HCT116 (cell line): ENCODE measurements at regions not wholly inside any gene's neighbourhood (a gene's known extent, or its start where the extent isn't known, plus 50 kb on each side); places are given as distances from the start of the nearest gene placed in this dataset.

Experiments
- ATAC-seq: fragments of 200-7000 bp; cut with Tn5 transposase; 2 replicates; pipeline ENCODE4 v1.9.1; 2020; ENCODE audit warnings: mild to moderate bottlenecking, moderate library complexity
- BruUV-seq: library from RNA; stranded (reverse); fragments of 400-500 nt; replicated peaks from 2 replicates; lab custom pipeline; 2021; lab: Mats Ljungman, UMichigan
- CTCF ChIA-PET: fragments of 300-600 bp; sonication (Branson Sonifier 250); formaldehyde crosslinking; loops from one replicate; lab custom pipeline; 2021; ENCODE audit warnings: antibody characterized with exemption; lab: Charles Lee
- POLR2A ChIA-PET: fragments of 300-600, 350-600 bp; sonication (Branson Sonifier 250); formaldehyde crosslinking; loops from one replicate; lab custom pipeline; 2021; ENCODE audit warnings: antibody characterized with exemption; lab: Charles Lee
- RAD21 ChIA-PET, 2 experiments: fragments of 300-600 bp; sonication (Branson Sonifier 250); formaldehyde crosslinking; loops; one replicate each; lab custom pipeline; 2023; ENCODE audit warnings: low total read pairs in 2 of 2; ENCODE audit not compliant: uncharacterized antibody in 2 of 2, unreplicated experiment in 2 of 2, low non-redundant PET in 1 of 2; lab: Charles Lee
- DNase-seq: peaks from one replicate; pipeline ENCODE4 v3.0.0-alpha.2; 2010; ENCODE audit warnings: low read depth, low spot score
- H2AFZ ChIP-seq: fragments of 200-600 bp; shearing (Covaris generic), sonication (generic); 2 replicates; pipeline ENCODE4 v1.6.1; 2017; ENCODE audit warnings: low read depth, mixed run types, mixed read lengths, antibody characterized with exemption, low read length; ENCODE audit not compliant: poor library complexity, severe bottlenecking
- H3K27ac ChIP-seq: 2 replicates; pipeline ENCODE4 v1.5.1; 2012; ENCODE audit warnings: low read depth, low read length
- H3K27me3 ChIP-seq: fragments of 200-600 bp; sonication (generic); 2 replicates; pipeline ENCODE4 v1.6.1; 2016; ENCODE audit warnings: mixed run types, low read length, mixed read lengths; ENCODE audit not compliant: insufficient read depth
- H3K36me3 ChIP-seq, 2 experiments: fragments of 200-500 bp in 1 of 2; fragments of 200-600 bp in 1 of 2; sonication (Bioruptor generic) in 1 of 2; sonication (generic) in 1 of 2; 2 replicates each; pipeline versions ENCODE4 v1.5.1 to v1.6.1; 2014 to 2016; ENCODE audit warnings: low read length in 2 of 2, inconsistent platforms in 1 of 2, mixed read lengths in 1 of 2, mixed run types in 1 of 2; ENCODE audit not compliant: insufficient read depth in 2 of 2, control insufficient read depth in 1 of 2
- H3K4me1 ChIP-seq, 2 experiments: fragments of 200-600 bp in 1 of 2; sonication (generic) in 1 of 2; 2 replicates each; pipeline versions ENCODE4 v1.5.1 to v1.6.1; 2012 to 2017; ENCODE audit warnings: low read length in 2 of 2, inconsistent platforms in 1 of 2, mild to moderate bottlenecking in 1 of 2, mixed read lengths in 1 of 2, mixed run types in 1 of 2, moderate library complexity in 1 of 2; ENCODE audit not compliant: insufficient read depth in 2 of 2, control insufficient read depth in 1 of 2
- H3K4me2 ChIP-seq: fragments of 200-600 bp; sonication (generic); 2 replicates; pipeline ENCODE4 v1.6.1; 2017; ENCODE audit warnings: mixed run types, low read length, mixed read lengths
- H3K4me3 ChIP-seq, 2 experiments: fragments of 200-600 bp in 1 of 2; sonication (generic) in 1 of 2; replicated peaks in 1 of 2; 2 replicates each; pipeline ENCODE4 v1.5.1; 2011 to 2016; ENCODE audit warnings: low read length in 2 of 2, control low read depth in 1 of 2, low read depth in 1 of 2, mild to moderate bottlenecking in 1 of 2, mixed read lengths in 1 of 2, mixed run types in 1 of 2
- H3K79me2 ChIP-seq: fragments of 200-600 bp; sonication (generic); 2 replicates; pipeline ENCODE4 v1.6.1; 2017; ENCODE audit warnings: mild to moderate bottlenecking, mixed run types, low read length, moderate library complexity, mixed read lengths; ENCODE audit not compliant: insufficient read depth
- H3K9ac ChIP-seq: fragments of 200-600 bp; sonication (generic); 2 replicates; pipeline ENCODE4 v1.6.1; 2016; ENCODE audit warnings: low read length, mixed read lengths
- H3K9me2 ChIP-seq: fragments of 200-600 bp; sonication (generic), shearing (Covaris generic); 2 replicates; pipeline ENCODE4 v1.6.1; 2017; ENCODE audit warnings: mixed run types, mild to moderate bottlenecking, moderate library complexity; ENCODE audit not compliant: insufficient read depth
- H3K9me3 ChIP-seq, 2 experiments: fragments of 200-500 bp in 1 of 2; fragments of 200-600 bp in 1 of 2; sonication (Bioruptor generic) in 1 of 2; sonication (generic) in 1 of 2; 2 replicates each; pipeline ENCODE4 v1.6.1; 2014 to 2017; ENCODE audit warnings: low read length in 2 of 2, mixed read lengths in 2 of 2, inconsistent platforms in 1 of 2, low read depth in 1 of 2, mild to moderate bottlenecking in 1 of 2, mixed run types in 1 of 2, moderate library complexity in 1 of 2; ENCODE audit not compliant: control insufficient read depth in 1 of 2, insufficient read depth in 1 of 2
- H4K20me1 ChIP-seq: fragments of 200-600 bp; sonication (generic), shearing (Covaris generic); 2 replicates; pipeline ENCODE4 v1.6.1; 2017; ENCODE audit warnings: mixed run types, mild to moderate bottlenecking, moderate library complexity; ENCODE audit not compliant: insufficient read depth
- ATF3 ChIP-seq: IDR thresholded peaks from 2 replicates; pipeline ENCODE4 v1.6.1; 2012
- CBX3 ChIP-seq: IDR thresholded peaks from 2 replicates; pipeline ENCODE4 v1.6.1; 2012; ENCODE audit warnings: low read depth
- CEBPB ChIP-seq: IDR thresholded peaks from 2 replicates; pipeline ENCODE4 v1.6.1; 2012; ENCODE audit warnings: low read depth
- CTCF ChIP-seq, 3 experiments: fragments of 200-600 bp in 1 of 3; sonication (generic) in 1 of 3; IDR thresholded peaks in 2 of 3; conservative IDR thresholded peaks in 1 of 3; 2 replicates each; pipeline ENCODE4 v1.5.1; 2012 to 2017; ENCODE audit warnings: low read depth in 2 of 3, low read length in 2 of 3, antibody characterized with exemption in 1 of 3, borderline replicate concordance in 1 of 3, control low read depth in 1 of 3, mild to moderate bottlenecking in 1 of 3, mixed read lengths in 1 of 3, mixed run types in 1 of 3, moderate library complexity in 1 of 3; ENCODE audit not compliant: insufficient read depth in 1 of 3
- EGR1 ChIP-seq: IDR thresholded peaks from 2 replicates; pipeline ENCODE4 v1.6.1; 2012; ENCODE audit warnings: low read depth
- ELF1 ChIP-seq: IDR thresholded peaks from 2 replicates; pipeline ENCODE4 v1.6.1; 2012; ENCODE audit warnings: low read depth, borderline replicate concordance
- EZH2phosphoT487 ChIP-seq: fragments of 200-600 bp; IDR thresholded peaks from 2 replicates; pipeline ENCODE4 v1.6.1; 2018; ENCODE audit warnings: antibody characterized with exemption, borderline replicate concordance
- JUND ChIP-seq: IDR thresholded peaks from 2 replicates; pipeline ENCODE4 v1.6.1; 2012
- RAD21 ChIP-seq: IDR thresholded peaks from 2 replicates; pipeline ENCODE4 v1.6.1; 2012; ENCODE audit warnings: low read depth, mild to moderate bottlenecking
- REST ChIP-seq: IDR thresholded peaks from 2 replicates; pipeline ENCODE4 v1.6.1; 2012; ENCODE audit warnings: low read depth
- SIN3A ChIP-seq: IDR thresholded peaks from 2 replicates; pipeline ENCODE4 v1.6.1; 2012; ENCODE audit warnings: low read depth
- SP1 ChIP-seq: IDR thresholded peaks from 2 replicates; pipeline ENCODE4 v1.6.1; 2012; ENCODE audit warnings: low read depth
- SRF ChIP-seq: IDR thresholded peaks from 2 replicates; pipeline ENCODE4 v1.6.1; 2012; ENCODE audit warnings: low read depth
- TCF7L2 ChIP-seq: IDR thresholded peaks from 2 replicates; pipeline ENCODE4 v1.7.0; 2011; ENCODE audit warnings: borderline replicate concordance, inconsistent platforms; ENCODE audit not compliant: insufficient read depth, insufficient read length; ENCODE audit errors: extremely low read depth
- ZBTB33 ChIP-seq: IDR thresholded peaks from 2 replicates; pipeline ENCODE4 v1.6.1; 2011; ENCODE audit warnings: mild to moderate bottlenecking, low read length, moderate library complexity; ENCODE audit not compliant: insufficient replicate concordance; ENCODE audit errors: extremely low read depth
- intact Hi-C: fragments of 100-400 bp; cut with micrococcal nuclease; formaldehyde crosslinking; loops from 2 replicates; pipeline ENCODE4 v1.10.0; 2022

- CTCF ChIA-PET, result no interaction called here
- H3K27me3 ChIP-seq, result no peaks in the 10 kb centered on the region
- TF ChIP-seq SP1 (no peak), TCF7L2 (no peak), SRF (no peak), SIN3A (no peak), RAD21 (no peak), JUND (no peak), CTCF (IDR thresholded peaks at IDR 0.05 in 2 of 3, conservative IDR thresholded peaks at IDR 0.05 in 1 of 3; ENCODE audit: borderline replicate concordance in 1 of 3, insufficient read depth in 1 of 3, low read depth in 2 of 3, low read length in 2 of 3) (no peak), CEBPB (no peak), ZBTB33 (no peak), EZH2phosphoT487 (no peak), CBX3 (no peak), REST (no peak), ELF1 (no peak), ATF3 (no peak), EGR1 (no peak)
- H3K4me2 ChIP-seq, result no peak overlapping the region
- intact Hi-C loops, result no loop called here
- no peak overlapping the region for H3K4me3 ChIP-seq
- H3K27ac ChIP-seq, result no peak overlapping the region
- H3K9me2 ChIP-seq, result no peaks in the 10 kb centered on the region
- RAD21 ChIA-PET, result no interaction called here
- no peak for DNase-seq
- POLR2A ChIA-PET, result no interaction called here
- no peaks in the 10 kb centered on the region for H4K20me1 ChIP-seq
- no peaks in the 10 kb centered on the region for H3K9me3 ChIP-seq
- H3K36me3 ChIP-seq, result no peaks in the 10 kb centered on the region
- no TSS peak for BruUV-seq
- ATAC-seq, result no peak
- H3K79me2 ChIP-seq, result no peaks in the 10 kb centered on the region
- H2AFZ ChIP-seq, result no peak overlapping the region
- no peak overlapping the region for H3K9ac ChIP-seq
- no peaks in the 10 kb centered on the region for H3K4me1 ChIP-seq
These were observed 51.8 kb upstream of the KIRREL3 start for GRCh38 chr11:127052404-127052803.
